ENCODE measurements at regions not wholly inside any gene's neighbourhood (a gene's known extent, or its start where the extent isn't known, plus 50 kb on each side); places are given as distances from the start of the nearest gene placed in this dataset.

DNA sequence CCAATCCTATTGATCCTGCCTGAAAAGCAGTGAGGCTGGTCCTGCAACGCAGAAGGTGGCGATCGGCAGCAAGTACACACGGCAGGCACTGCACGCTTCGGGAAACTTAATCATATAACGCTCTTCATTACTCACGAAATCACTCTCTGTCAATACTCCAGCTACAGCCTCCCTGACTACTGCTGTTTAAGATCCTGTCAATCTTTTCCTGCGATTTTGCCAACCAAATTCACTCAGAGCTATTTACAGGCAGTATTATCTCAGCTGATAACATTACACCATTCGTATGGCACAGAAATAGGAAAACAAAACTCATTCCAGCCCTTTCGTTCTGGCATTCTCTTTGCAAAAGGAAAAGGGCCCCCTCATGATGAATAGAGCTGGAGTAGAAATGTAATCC, 262.4 kb upstream of the CDH8 start:
- 84% methylated on average over 10 of the region's 11 CpGs for WGBS (ENCODE audit: insufficient coverage)
- DNase-seq (no peak), ATAC-seq (no peak)
- Histone ChIP-seq H3K27me3 (ENCODE audit: control insufficient read depth, insufficient read depth, low read length) (no peaks in the 10 kb centered on the region), H3K27ac (ENCODE audit: low read length) (no peak overlapping the region), H3K4me1 (ENCODE audit: control insufficient read depth, insufficient read depth, low read length) (no peaks in the 10 kb centered on the region), H3K4me3 (ENCODE audit: low read length) (no peak overlapping the region), H3K36me3 (ENCODE audit: control insufficient read depth, insufficient read depth, low read length) (no peaks in the 10 kb centered on the region), H3K9me3 (ENCODE audit: control insufficient read depth, insufficient read depth, low read length) (peaks cover 6% of the 10 kb centered on the region)
- no peaks in the 10 kb centered on the region for H3K27me3 Mint-ChIP-seq (ENCODE audit: low read depth in 2 of 2)
- no peaks in the 10 kb centered on the region for H3K36me3 Mint-ChIP-seq
- no peaks in the 10 kb centered on the region for H3K4me1 Mint-ChIP-seq
- H3K9me3 Mint-ChIP-seq, result peaks cover 11 to 18% of the 10 kb centered on the region in 2 donors
- H3K4me3 Mint-ChIP-seq, result no peak overlapping the region
- no peak overlapping the region for H3K27ac Mint-ChIP-seq
- TF ChIP-seq, protein P1, sequence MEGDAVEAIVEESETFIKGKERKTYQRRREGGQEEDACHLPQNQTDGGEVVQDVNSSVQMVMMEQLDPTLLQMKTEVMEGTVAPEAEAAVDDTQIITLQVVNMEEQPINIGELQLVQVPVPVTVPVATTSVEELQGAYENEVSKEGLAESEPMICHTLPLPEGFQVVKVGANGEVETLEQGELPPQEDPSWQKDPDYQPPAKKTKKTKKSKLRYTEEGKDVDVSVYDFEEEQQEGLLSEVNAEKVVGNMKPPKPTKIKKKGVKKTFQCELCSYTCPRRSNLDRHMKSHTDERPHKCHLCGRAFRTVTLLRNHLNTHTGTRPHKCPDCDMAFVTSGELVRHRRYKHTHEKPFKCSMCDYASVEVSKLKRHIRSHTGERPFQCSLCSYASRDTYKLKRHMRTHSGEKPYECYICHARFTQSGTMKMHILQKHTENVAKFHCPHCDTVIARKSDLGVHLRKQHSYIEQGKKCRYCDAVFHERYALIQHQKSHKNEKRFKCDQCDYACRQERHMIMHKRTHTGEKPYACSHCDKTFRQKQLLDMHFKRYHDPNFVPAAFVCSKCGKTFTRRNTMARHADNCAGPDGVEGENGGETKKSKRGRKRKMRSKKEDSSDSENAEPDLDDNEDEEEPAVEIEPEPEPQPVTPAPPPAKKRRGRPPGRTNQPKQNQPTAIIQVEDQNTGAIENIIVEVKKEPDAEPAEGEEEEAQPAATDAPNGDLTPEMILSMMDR (IDR thresholded peaks at IDR 0.05), result no peak
- intact Hi-C loops (cut with micrococcal nuclease), result no loop called here

GRCh38 chr16:62294213-62294972, 258.2 kb upstream of the CDH8 start:
- Mint-ChIP-seq H3K27me3 (ENCODE audit: low read depth in 2 of 2) (no peaks in the 10 kb centered on the region), H3K9me3 (peaks cover 6 to 8% of the 10 kb centered on the region in 2 donors), H3K36me3 (no peaks in the 10 kb centered on the region), H3K4me1 (no peaks in the 10 kb centered on the region), H3K27ac (no peak overlapping the region), H3K4me3 (no peak overlapping the region)
- H3K36me3 ChIP-seq (ENCODE audit: control insufficient read depth, insufficient read depth, low read length), result no peaks in the 10 kb centered on the region
- ATAC-seq, result no peak
- no peak overlapping the region for H3K27ac ChIP-seq (ENCODE audit: low read length)
- WGBS (ENCODE audit: insufficient coverage), result 80% methylated on average over 5 of the region's 6 CpGs
- no peak for DNase-seq
- H3K27me3 ChIP-seq (ENCODE audit: control insufficient read depth, insufficient read depth, low read length), result no peaks in the 10 kb centered on the region
- H3K9me3 ChIP-seq (ENCODE audit: control insufficient read depth, insufficient read depth, low read length), result peaks cover 3% of the 10 kb centered on the region
- no peaks in the 10 kb centered on the region for H3K4me1 ChIP-seq (ENCODE audit: control insufficient read depth, insufficient read depth, low read length)
- TF ChIP-seq, protein P1 (IDR thresholded peaks at IDR 0.05), result no peak
- no peak overlapping the region for H3K4me3 ChIP-seq (ENCODE audit: low read length)
- intact Hi-C loops (cut with micrococcal nuclease), result no loop called here

GRCh38 chr16:62288990-62289629, 252.9 kb upstream of the CDH8 start:
- TF ChIP-seq, protein P1 (IDR thresholded peaks at IDR 0.05), result no peak
- H3K27ac Mint-ChIP-seq, result no peak overlapping the region
- intact Hi-C loops (cut with micrococcal nuclease), result no loop called here
- H3K36me3 Mint-ChIP-seq, result no peaks in the 10 kb centered on the region
- no peaks in the 10 kb centered on the region for H3K27me3 Mint-ChIP-seq (ENCODE audit: low read depth in 2 of 2)
- DNase-seq (no peak), ATAC-seq (no peak)
- Histone ChIP-seq H3K27me3 (ENCODE audit: control insufficient read depth, insufficient read depth, low read length) (no peaks in the 10 kb centered on the region), H3K4me3 (ENCODE audit: low read length) (no peak overlapping the region), H3K9me3 (ENCODE audit: control insufficient read depth, insufficient read depth, low read length) (peaks cover 3% of the 10 kb centered on the region), H3K36me3 (ENCODE audit: control insufficient read depth, insufficient read depth, low read length) (no peaks in the 10 kb centered on the region), H3K27ac (ENCODE audit: low read length) (no peak overlapping the region), H3K4me1 (ENCODE audit: control insufficient read depth, insufficient read depth, low read length) (no peaks in the 10 kb centered on the region)
- H3K4me1 Mint-ChIP-seq, result no peaks in the 10 kb centered on the region
- WGBS (ENCODE audit: insufficient coverage), result 100% methylated on average over 1 of the region's 2 CpGs
- peaks cover 6 to 7% of the 10 kb centered on the region in 2 donors for H3K9me3 Mint-ChIP-seq
- no peak overlapping the region for H3K4me3 Mint-ChIP-seq

Measured in natural killer cell (primary cell).